ENCODE measurements at regions not wholly inside any gene's neighbourhood (a gene's known extent, or its start where the extent isn't known, plus 50 kb on each side); places are given as distances from the start of the nearest gene placed in this dataset.

DNA sequence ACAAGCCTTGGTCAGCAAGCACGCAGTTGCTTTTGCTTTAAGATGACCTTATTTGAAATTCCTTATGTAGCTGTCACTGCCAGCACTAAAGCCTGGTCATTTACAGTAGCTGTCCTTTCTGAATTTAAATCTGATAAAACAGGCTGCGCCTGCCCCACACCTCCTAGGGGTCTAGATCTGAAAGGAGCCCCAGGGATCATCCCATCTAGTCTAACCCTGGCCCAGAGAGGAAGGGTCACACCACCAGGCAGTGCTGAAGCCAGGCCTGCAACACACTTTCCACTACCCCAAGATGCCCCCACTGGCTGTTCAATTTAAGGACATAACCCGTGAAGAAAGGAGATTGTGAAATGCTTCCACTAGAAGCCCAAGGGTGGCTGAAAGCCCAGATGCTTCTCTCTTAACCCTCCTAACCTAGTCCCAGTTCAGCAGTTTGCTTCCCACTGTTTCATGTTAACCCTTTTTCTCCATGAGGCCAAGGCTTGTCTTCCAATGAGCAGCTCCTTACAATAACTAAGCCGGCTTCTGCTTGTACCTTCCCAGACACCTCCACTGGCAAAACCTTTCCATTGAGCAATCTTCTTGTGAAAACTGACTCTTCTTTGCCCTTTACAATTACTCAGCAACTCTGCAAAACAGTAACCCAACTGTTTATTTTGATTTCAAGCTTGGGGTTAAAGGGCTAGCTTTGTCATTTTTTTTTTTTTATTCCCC, 198.9 kb upstream of the LPP start:
- in situ Hi-C loops (cut with HindIII; ENCODE audit: low pct_unique_long_range_greater_than_20kb, low sequenced_read_pairs): no loop called here
- DNase-seq (ENCODE audit: low read depth, low spot score): peak; percentile 7

DNA sequence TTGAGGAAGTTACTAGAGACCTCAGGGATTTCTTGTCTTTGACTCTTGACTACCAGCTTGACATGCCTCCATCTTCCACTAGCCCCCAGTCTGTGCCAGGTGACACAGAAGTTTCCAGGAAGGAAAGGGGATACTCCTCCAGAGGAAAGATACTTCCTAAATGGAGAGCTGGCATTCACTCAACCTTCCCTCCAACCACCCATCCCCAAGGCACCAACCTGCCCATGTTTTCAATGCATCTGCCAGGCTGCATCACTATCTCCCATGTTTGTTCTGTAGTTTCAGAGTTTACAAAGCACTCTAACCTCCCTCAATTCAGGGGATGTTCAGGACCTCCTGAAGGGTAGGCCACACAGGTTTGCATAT, 198.4 kb upstream of the LPP start:
- DNase-seq (ENCODE audit: low read depth, low spot score): no peak
- in situ Hi-C loops (cut with HindIII; ENCODE audit: low pct_unique_long_range_greater_than_20kb, low sequenced_read_pairs): no loop called here

DNA sequence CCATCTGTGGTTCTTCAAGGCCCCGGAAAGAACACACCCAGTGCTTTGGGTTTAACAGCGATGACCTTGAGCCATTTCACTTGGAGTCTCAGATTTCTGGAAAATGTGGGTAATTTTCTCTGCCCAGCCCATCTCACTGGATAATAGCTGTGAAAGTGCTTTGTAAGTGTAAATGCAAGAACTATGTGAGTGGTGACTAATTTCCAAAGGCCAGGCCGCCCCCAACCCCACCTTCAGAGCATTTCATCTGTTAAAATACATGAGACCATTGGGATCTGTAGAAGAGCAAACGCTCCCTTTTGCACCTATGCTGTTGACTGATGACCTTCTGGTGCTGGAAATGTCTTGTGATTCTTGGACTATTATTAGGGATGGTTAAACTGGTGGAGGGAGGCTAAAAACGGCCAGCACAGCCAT, 196.8 kb upstream of the LPP start:
- DNase-seq (ENCODE audit: low read depth, low spot score): no peak
- in situ Hi-C loops (cut with HindIII; ENCODE audit: low pct_unique_long_range_greater_than_20kb, low sequenced_read_pairs): no loop called here

DNA sequence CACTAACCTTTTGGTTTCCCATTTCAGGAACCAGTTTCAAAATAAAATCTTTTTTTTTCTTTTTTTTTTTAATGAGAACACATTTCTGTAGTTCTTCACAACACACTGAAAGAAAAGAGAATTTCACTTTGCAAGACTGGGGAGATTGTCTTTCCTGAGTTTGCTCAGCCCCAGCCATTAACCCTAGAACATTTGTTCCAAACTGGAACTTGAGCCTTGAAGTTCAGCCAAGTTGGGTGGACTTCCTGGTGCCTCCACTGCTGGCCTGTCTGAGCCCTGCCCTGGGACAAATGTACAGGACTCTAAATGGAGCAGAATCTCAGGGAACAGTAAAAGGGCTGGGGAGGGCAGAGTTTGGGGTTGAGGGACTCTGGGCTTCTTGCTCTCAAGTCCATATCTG, 196.4 kb upstream of the LPP start:
- in situ Hi-C loops (cut with HindIII; ENCODE audit: low pct_unique_long_range_greater_than_20kb, low sequenced_read_pairs): no loop called here

DNA sequence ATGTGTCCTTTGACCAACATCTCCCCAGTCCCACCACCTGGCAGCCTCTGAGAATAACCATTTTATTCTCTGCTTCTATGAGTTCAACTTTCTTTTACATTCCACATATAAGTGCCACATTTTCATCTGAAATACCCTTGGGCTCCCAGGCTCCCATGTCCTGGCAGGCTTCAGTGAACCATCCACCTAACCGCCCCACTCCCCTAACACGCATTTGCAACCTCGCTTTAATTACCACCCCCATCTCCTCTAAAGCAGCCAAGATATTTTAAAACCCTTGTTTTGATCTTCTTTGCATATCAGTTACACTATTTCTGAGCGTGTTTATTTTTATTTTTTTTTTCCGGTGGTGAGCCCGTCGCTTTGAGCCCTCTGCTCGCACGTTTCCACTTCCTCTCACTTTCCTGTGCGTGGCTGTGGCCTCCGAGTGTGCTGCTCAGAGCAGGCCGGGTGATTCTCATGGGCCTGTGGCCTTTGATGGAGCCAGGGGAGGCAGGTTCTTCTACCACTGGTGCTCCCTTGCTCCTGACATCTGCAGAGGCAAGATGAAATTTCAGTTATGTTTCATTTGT, 195.4 kb upstream of the LPP start:
- in situ Hi-C loops (cut with HindIII; ENCODE audit: low pct_unique_long_range_greater_than_20kb, low sequenced_read_pairs): no loop called here
- DNase-seq (ENCODE audit: low read depth, low spot score): no peak

More for the DNA sequence above, 196.4 kb upstream of the LPP start:
- no peak for DNase-seq (ENCODE audit: low read depth, low spot score)

DNA sequence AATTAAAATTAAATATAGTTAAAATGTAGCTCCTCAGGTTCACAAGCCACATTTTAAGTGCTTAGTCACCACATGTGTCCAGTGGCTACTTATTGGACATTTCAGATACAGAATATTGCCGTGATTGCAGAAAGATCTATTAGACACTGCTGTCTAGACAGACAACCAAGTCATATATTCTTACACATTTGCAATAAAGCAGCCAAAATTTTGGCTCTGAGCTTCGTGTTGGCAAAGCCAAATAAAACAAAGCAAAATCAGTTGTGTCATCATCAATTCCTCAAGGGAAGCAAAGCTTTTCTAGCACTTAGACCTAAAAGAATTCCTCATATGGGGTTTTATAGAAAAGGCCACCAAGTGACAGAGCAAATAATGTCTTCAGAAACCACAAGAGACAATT, 193.1 kb upstream of the LPP start:
- in situ Hi-C loops (cut with HindIII; ENCODE audit: low pct_unique_long_range_greater_than_20kb, low sequenced_read_pairs): no loop called here
- no peak for DNase-seq (ENCODE audit: low read depth, low spot score)

DNA sequence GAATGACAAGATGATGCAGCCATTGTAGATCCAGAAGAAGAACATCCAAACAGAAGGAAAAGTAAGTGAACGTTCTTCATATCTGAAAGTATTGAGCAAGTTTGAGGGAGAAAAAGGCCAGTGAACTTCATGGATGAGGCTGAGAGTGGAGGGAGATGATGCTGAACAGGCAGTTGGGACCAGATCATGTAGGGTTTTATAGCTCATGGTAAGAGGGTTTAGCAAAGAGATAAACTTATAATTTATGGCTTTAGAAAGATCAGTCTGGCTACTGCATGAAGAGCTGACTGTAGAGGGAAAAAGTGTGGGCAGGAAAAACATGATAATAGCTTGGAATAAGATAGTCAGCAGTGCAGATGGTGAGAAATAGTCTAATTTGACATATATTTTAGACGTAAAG, 192.6 kb upstream of the LPP start:
- DNase-seq (ENCODE audit: low read depth, low spot score): no peak
- in situ Hi-C loops (cut with HindIII; ENCODE audit: low pct_unique_long_range_greater_than_20kb, low sequenced_read_pairs): no loop called here

DNA sequence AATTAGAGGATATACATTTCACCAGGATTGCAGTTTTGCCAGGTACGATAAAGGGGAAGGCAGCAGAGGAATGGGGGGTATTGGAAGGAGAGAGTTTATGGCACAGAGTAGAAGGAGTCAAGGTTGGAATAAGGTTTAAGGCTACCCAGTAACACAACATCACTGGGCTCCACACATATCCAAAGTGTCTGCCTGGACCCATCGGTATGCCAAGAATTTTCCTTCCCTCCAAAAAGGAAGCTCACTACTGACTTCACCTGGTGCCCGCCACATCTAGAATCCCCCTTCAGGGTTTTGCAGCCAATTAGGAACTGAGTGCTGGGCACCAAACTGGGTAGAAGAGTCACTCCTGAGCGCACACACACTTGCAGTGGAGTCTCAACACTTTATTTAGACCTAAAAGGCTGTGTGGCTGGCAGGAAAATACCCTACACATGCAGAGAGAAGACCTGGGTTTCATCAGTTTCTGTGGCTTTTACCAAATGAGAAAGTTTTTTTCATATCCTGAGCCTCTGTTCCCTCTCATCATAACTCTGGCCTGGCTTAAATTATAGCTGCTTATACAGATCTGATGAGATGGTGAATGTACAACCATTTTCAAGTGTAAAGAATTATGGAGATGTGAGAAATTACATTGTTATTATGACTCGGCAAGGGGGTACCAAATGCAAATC, 190.8 kb upstream of the LPP start:
- no peak for DNase-seq (ENCODE audit: low read depth, low spot score)
- in situ Hi-C loops (cut with HindIII; ENCODE audit: low pct_unique_long_range_greater_than_20kb, low sequenced_read_pairs): no loop called here

DNA sequence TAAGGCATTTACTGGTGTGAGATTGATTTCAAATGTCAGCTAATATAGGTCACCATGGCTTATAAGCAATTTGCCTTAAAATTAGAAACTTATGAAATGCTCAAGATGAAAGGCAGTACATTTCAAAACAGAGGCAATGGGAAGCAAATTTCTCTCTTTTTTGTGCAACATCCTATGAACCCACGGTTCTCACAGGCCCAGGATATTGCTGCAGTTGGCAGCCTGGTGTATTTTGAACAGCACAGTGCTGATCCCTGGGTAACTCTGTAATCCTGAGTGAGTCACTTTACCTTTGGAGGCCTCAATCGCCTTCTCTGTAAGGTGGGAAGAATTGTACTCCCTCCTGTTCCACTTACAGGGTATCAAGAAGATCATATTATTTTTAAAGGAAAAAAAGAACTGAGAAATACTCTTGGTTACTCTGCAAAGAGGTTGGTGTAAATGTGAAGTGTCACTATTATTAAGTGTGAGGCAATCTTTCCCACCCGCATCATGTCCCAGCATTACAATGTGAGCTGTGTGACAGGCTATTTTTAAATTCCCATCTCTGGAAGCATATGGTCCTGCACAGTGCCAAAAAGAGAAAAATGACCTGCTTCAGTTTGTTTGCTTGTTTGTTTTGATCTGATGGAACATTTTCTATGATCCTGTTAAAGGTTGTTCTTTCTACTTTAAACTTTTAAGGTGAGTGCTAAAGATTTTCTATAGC, 190.1 kb upstream of the LPP start:
- no peak for DNase-seq (ENCODE audit: low read depth, low spot score)
- in situ Hi-C loops (cut with HindIII; ENCODE audit: low pct_unique_long_range_greater_than_20kb, low sequenced_read_pairs): no loop called here

DNA sequence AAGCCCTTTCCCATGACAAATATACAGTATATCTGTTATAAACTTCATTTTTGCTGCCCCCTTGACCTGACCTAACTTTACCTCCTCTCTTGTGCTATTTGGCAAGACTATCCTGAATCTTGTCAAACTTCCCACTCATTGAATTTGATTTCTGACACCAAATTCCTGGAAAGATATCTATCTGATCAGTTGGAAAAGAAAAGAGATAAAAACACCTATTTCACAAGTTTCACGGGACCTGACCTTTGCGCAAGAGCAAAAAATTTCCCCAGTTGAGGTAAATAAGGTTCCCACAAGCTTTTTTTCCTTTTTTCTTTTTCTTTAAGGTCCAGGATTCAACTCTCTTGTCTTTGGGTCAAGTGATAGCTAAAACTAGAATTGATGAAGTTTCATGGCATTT, 189.2 kb upstream of the LPP start:
- in situ Hi-C loops (cut with HindIII; ENCODE audit: low pct_unique_long_range_greater_than_20kb, low sequenced_read_pairs): no loop called here
- DNase-seq (ENCODE audit: low read depth, low spot score): no peak

DNA sequence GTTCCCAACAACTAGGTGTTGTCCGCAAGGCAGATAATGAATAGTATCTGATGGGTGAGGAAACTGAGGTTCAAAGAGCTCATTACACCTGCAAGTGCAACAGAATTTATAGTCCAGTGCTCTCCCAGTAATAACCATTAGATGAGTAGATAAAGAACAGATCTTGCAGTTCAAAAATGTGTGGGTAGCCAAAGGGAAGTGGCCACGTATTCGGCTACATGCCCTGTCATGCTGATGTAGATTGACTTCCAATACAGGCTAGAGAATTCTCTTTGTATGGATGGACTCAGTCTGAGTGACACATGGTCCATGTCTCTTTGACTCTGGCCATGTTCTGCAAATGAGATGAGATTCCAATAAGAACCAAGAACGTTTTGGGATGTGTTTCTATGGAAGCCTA, 187.9 kb upstream of the LPP start:
- DNase-seq (ENCODE audit: low read depth, low spot score): no peak
- in situ Hi-C loops (cut with HindIII; ENCODE audit: low pct_unique_long_range_greater_than_20kb, low sequenced_read_pairs): no loop called here

DNA sequence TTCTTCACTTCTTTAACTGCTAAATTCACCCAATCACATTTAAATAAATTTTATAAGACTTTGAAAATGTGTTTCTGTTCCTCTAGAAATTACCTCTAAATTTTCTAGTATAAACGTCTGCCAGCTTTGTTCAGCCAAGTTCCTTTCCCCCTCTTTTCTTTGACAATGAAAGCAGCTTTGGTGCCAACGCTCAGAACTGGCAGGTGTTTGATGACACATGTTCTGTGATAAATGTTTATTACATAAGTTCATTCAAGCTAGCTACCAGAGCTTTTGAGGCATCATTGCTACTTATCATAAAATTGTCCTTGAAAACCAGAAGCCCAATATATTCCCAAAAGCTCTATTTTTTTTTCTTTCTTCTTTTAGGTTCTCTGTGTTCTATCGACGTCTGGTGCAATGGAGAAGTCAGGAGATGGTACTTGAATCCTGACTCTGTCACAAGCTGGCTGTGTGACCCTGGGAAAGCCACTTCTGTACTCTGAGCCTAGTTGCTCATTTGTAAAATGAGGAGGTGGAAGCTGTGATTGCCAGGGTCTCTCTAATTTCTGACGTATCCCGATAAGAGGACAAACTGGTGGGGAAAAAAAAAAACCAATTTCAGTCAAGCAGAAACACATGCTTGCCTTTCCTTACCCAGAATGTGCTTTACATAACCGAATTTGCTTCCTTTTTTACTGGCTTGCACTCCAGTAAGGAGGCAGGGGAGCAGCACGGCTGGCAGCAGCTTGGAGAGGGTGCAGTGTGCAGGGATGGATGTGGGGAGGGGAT, 187.1 kb upstream of the LPP start:
- in situ Hi-C loops (cut with HindIII; ENCODE audit: low pct_unique_long_range_greater_than_20kb, low sequenced_read_pairs): no loop called here
- DNase-seq (ENCODE audit: low read depth, low spot score): no peak

DNA sequence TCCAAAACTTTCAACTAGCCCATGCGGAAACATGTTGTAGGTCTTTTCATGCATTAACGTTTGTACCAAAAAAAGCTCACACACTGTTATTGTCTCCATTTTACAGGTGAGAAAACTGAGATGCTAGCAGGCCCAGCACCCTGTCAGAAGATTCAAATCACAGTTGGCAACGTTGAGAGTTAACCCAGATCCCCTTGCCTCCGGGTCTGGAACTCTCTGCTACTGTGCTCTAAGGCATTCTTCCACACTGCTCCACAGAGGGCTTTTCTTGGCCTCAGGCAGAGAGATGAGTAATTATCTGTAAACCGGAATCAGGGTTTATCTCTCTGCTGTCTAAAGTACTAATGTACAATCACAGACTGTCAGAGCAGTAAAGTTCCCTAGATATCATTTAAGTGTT, 186.0 kb upstream of the LPP start:
- in situ Hi-C loops (cut with HindIII; ENCODE audit: low pct_unique_long_range_greater_than_20kb, low sequenced_read_pairs): no loop called here
- DNase-seq (ENCODE audit: low read depth, low spot score): no peak

DNA sequence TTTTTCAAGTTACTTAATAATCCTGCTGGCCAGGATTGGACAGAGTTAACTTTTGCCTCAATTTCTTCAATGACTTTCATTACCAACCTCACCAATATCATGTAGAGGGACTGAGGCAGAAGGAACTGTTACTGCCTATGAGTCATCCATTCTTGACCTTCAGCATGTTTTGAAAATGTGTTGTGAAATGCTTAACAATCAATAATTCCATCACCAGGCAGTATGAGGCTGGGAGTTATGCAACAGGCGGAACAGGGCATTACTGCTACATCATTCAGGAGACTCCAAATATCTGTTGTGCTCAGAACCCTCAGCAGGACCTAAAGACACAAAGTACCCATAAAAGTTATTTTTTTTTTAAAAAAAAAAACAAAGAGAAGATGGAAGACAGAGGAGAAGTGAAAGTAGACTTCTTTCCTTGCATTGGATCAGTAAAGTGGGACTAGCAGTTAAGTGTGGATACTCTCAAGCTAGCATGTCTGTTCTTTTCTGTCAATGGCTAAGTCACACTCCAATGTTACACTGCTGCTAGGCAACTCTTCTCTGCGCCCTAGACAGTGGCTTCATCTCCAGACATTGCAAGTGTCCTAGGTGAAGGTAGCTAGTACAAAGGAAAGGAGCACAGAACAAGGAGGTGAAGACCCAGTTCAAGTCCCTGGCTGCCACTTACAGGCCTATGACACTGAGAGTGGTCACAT, 184.9 kb upstream of the LPP start:
- peak; percentile 13 for DNase-seq (ENCODE audit: low read depth, low spot score)
- in situ Hi-C loops (cut with HindIII; ENCODE audit: low pct_unique_long_range_greater_than_20kb, low sequenced_read_pairs): no loop called here

DNA sequence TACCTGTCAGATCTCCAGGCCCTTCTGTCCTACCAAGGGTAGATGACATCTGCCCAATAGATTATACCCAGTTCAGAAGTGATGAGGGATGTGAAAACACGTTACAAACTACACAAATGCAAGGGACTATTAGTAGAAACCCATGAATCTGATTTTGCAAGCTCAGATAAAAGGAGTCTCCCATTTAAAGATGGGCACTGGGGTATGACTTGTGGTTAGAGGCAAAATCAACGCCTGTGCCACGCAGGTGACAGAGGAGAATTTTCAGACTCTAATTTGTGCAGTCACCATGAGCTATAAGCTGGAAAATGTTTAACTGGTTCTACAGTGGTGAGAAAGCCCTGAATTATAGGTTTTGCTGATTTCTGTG, 184.4 kb upstream of the LPP start:
- no peak for DNase-seq (ENCODE audit: low read depth, low spot score)
- in situ Hi-C loops (cut with HindIII; ENCODE audit: low pct_unique_long_range_greater_than_20kb, low sequenced_read_pairs): no loop called here

DNA sequence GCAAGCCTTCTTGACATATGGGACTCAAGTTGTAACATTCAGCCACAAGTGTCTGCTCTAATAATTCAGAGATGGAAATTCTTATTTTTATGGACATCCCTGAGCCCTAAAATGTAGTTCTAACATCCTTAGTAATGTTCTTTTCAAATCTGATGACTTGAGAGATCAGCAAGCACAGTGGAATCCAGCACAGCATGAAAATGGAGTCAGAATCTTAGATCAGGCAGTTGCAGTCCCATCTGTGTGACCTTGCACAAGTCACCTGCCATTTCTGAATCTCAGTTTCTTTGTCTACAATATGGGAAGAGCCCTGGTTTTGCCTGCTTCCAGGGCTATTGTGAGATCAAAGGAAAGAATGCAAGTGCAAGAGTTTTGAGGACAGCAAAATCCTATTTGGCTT, 183.9 kb upstream of the LPP start:
- in situ Hi-C loops (cut with HindIII; ENCODE audit: low pct_unique_long_range_greater_than_20kb, low sequenced_read_pairs): no loop called here

DNA sequence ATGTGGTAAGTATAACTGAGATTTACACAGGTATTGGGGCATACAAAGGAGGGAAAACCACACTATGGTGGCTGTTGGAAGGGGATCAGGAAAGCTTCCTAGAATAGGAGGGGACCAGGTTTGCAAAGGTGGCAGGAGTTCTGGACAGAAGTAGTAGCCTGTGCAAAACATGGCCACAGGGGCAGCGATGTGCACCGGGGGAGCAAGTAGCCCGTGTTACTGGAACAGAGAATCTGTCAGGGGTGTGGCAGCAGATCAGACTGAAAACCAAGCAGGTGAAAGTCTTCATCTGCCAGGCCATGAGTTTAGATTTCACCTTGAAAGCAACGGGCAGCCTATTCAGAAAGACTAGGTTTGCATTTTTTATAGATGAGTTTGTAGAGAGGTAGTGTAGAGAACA, 182.3 kb upstream of the LPP start:
- DNase-seq (ENCODE audit: low read depth, low spot score): no peak
- in situ Hi-C loops (cut with HindIII; ENCODE audit: low pct_unique_long_range_greater_than_20kb, low sequenced_read_pairs): no loop called here

More for the DNA sequence above, 183.9 kb upstream of the LPP start:
- no peak for DNase-seq (ENCODE audit: low read depth, low spot score)

DNA sequence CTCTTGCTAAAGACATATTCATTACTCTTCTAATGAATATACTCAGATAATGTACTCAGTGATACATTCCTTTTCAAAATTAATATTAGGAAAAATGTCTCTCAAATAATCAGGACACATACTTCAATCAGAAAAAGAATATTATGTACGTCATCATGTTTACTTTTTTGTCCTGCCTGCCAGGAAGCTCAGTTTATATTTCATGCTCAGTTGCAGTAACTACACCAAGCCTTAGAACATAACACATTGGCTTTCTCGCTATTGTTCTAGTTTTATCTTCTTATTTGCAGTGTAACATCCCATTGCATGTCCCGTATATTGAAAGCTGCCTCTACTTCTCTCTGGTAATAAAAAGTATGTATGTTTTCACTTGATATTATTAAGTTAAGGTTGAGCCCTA, 181.5 kb upstream of the LPP start:
- no peak for DNase-seq (ENCODE audit: low read depth, low spot score)
- in situ Hi-C loops (cut with HindIII; ENCODE audit: low pct_unique_long_range_greater_than_20kb, low sequenced_read_pairs): no loop called here

Measured in SK-MEL-5 (cell line).